ENCODE measurements at regions not wholly inside any gene's neighbourhood (a gene's known extent, or its start where the extent isn't known, plus 50 kb on each side); places are given as distances from the start of the nearest gene placed in this dataset.
"Not testable (repeated sequence)": the region's sequence is repeated elsewhere in the genome, so short reads cannot be mapped to it uniquely, and the experiment has no call there.

GRCh38 chr14:105704492-105704891 is 178.1 kb downstream of the TMEM121 start:
- intact Hi-C loops (cut with DNase I); H3K36me3 ChIP-seq (replicated peaks in 1 of 2); H3K4me1 ChIP-seq (replicated peaks in 1 of 2): not testable (repeated sequence)

GRCh38 chr14:105705512-105705861 is 179.1 kb downstream of the TMEM121 start:
- H3K27ac ChIP-seq; H3K36me3 ChIP-seq (replicated peaks in 1 of 2); H3K4me3 ChIP-seq; H3K27me3 ChIP-seq; H3K4me1 ChIP-seq (replicated peaks in 1 of 2); H3K9me3 ChIP-seq (replicated peaks in 1 of 3); DNase-seq: not testable (repeated sequence)
- intact Hi-C loops (cut with DNase I) = loop anchor here in 1 of 2 donors (5.0 kb wide), 1 partner anchor 118 kb away; no protein-coding TSS in a partner anchor
- 63 to 81% (median 76%) methylated on average over 4 of the region's 4 CpGs for WGBS, 4 donors

More at GRCh38 chr14:105704492-105704891, 178.1 kb downstream of the TMEM121 start:
- H3K27me3 ChIP-seq; H3K4me3 ChIP-seq; DNase-seq; H3K27ac ChIP-seq; H3K9me3 ChIP-seq (replicated peaks in 1 of 3): not testable (repeated sequence)
- WGBS, 4 donors = 59 to 88% (median 70%) methylated on average over 2 to 3 of the region's 10 CpGs; no CpG with 5 or more reads in 1 of the 4 donors

DNA sequence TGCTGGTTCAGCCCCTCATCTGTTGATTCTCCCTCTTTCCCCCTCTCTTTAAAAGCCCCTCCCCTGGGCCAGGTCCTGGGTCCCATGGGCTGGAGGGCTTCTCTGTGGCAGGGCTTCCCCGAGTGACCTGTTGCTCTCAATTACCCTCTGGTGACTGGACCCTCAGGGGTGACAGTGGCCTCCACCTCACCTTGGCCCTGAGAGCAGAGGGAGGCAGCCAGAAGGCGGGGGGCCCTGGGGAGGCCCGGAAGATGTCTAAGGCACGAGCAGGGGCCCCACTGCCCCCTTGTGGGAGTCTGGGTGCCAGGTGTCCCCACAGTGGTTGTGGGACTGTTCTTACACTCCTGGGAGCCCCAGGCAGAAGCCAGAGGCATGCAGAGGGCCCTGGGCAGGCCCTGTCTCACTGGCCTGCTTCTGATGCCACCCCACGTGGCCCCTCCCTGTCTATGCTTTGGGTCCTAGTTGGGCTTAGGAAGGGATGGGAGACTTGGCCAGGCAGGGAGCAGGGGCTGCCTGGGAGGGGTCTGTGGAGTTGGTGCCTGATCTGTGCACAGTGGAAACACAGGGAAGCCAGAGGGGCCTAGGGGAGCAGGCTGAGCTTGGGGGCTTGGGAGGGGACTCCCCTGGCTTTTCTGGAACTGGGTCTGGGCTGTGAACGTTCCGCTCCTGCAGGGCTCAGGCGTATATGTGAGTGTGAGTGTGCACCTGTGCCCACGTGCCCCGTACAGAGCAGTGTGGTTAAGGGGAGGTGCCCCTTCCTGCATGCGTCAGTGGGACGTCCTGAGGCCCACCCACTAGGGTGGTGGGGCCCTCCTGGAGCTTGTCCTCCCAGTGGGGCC is 179.7 kb downstream of the TMEM121 start:
- WGBS, 4 donors = 48 to 63% (median 61%) methylated on average over 4 to 12 of the region's 12 CpGs
- H3K4me1 ChIP-seq (replicated peaks in 1 of 2); H3K4me3 ChIP-seq; DNase-seq; H3K36me3 ChIP-seq (replicated peaks in 1 of 2); H3K9me3 ChIP-seq (replicated peaks in 1 of 3); H3K27me3 ChIP-seq; H3K27ac ChIP-seq: not testable (repeated sequence)
- intact Hi-C loops (cut with DNase I) = loop anchor here in 1 of 2 donors (5.0 kb wide), 1 partner anchor 119 kb away; no protein-coding TSS in a partner anchor

DNA sequence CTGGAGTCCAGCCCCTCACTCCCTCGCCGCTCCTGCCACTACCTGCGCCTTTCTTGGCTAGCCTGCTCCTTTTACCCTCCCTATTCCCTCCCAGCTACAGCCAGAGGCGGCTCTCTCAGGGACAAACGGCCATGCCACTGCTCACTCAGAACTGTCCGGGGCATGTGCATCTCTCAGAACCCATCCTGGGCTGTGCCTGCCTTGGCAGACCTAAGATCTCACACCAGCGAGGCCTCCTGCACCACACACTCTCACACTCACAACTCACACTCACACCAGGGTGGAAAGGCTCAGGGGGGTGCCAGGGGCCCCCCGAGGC is 180.3 kb downstream of the TMEM121 start:
- intact Hi-C loops (cut with DNase I) = loop anchor here in 1 of 2 donors (5.0 kb wide), 1 partner anchor 119 kb away; no protein-coding TSS in a partner anchor
- H3K4me1 ChIP-seq (replicated peaks in 1 of 2); H3K36me3 ChIP-seq (replicated peaks in 1 of 2); DNase-seq; H3K4me3 ChIP-seq; H3K27me3 ChIP-seq; H3K9me3 ChIP-seq (replicated peaks in 1 of 3); H3K27ac ChIP-seq: not testable (repeated sequence)
- 64 to 78% methylated on average over 5 to 6 of the region's 8 CpGs; no CpG with 5 or more reads in 2 of the 4 donors for WGBS, 4 donors

- DNase-seq; H3K4me3 ChIP-seq; H3K27ac ChIP-seq; H3K9me3 ChIP-seq (replicated peaks in 1 of 3); H3K27me3 ChIP-seq; H3K4me1 ChIP-seq (replicated peaks in 1 of 2); H3K36me3 ChIP-seq (replicated peaks in 1 of 2): not testable (repeated sequence)
- 80 to 92% (median 84%) methylated on average over 10 to 22 of the region's 23 CpGs for whole genome bisulfite sequencing, 4 donors
- intact Hi-C loops (cut with DNase I) = loop anchor here in 1 of 2 donors (5.0 kb wide), 1 partner anchor 120 kb away; no protein-coding TSS in a partner anchor
These were observed 180.7 kb downstream of the TMEM121 start for GRCh38 chr14:105707099-105707498.

- intact Hi-C loops (cut with DNase I) = loop anchor here in 1 of 2 donors (5.0 kb wide), 1 partner anchor 120 kb away; no protein-coding TSS in a partner anchor
These were observed 181.4 kb downstream of the TMEM121 start for GRCh38 chr14:105707723-105708151.

GRCh38 chr14:105708251-105709134 is 182.1 kb downstream of the TMEM121 start:
- not testable (repeated sequence) for DNase-seq, H3K27me3 ChIP-seq
- WGBS, 4 donors = 80 to 90% (median 87%) methylated on average over 3 to 24 of the region's 24 CpGs

More at GRCh38 chr14:105707723-105708151, 181.4 kb downstream of the TMEM121 start:
- H3K4me3 ChIP-seq; DNase-seq; H3K27ac ChIP-seq; H3K27me3 ChIP-seq; H3K4me1 ChIP-seq (replicated peaks in 1 of 2); H3K9me3 ChIP-seq (replicated peaks in 1 of 3); H3K36me3 ChIP-seq (replicated peaks in 1 of 2): not testable (repeated sequence)
- WGBS, 4 donors = 79 to 89% (median 86%) methylated on average over 10 to 18 of the region's 18 CpGs

More at GRCh38 chr14:105708251-105709134, 182.1 kb downstream of the TMEM121 start:
- H3K9me3 ChIP-seq (replicated peaks in 1 of 3); H3K4me3 ChIP-seq; H3K4me1 ChIP-seq (replicated peaks in 1 of 2); H3K36me3 ChIP-seq (replicated peaks in 1 of 2); H3K27ac ChIP-seq: not testable (repeated sequence)
- intact Hi-C loops (cut with DNase I) = loop anchor here in 1 of 2 donors (5.0 kb wide), 1 partner anchor 121 kb away; no protein-coding TSS in a partner anchor
